ENCODE measurements at regions not wholly inside any gene's neighbourhood (a gene's known extent, or its start where the extent isn't known, plus 50 kb on each side); places are given as distances from the start of the nearest gene placed in this dataset.

- TF ChIP-seq REST (IDR thresholded peaks at IDR 0.05) (no peak), ATF3 (IDR thresholded peaks at IDR 0.05) (no peak), RAD21 (IDR thresholded peaks at IDR 0.05) (no peak), MAX (IDR thresholded peaks at IDR 0.05) (no peak), ZBTB33 (IDR thresholded peaks at IDR 0.05) (no peak), HNF4G (IDR thresholded peaks at IDR 0.05) (no peak), FOXA2 (IDR thresholded peaks at IDR 0.05) (no peak), YY1 (IDR thresholded peaks at IDR 0.05) (no peak), TAF1 (conservative IDR thresholded peaks at IDR 0.05) (no peak), GABPA (IDR thresholded peaks at IDR 0.05 in 1 of 2, conservative IDR thresholded peaks at IDR 0.05 in 1 of 2) (no peak)
- DNase-seq (ENCODE audit: low spot score), result no peak
- no peaks in the 10 kb centered on the region for H3K36me3 ChIP-seq (ENCODE audit: control insufficient read depth in 4 of 4, insufficient read depth in 3 of 4, low read depth in 1 of 4, low read length in 3 of 4)
- WGBS, result 77% methylated on average over 6 of the region's 6 CpGs
- H3K9ac ChIP-seq (ENCODE audit: low read depth in 1 of 2, low read length in 2 of 2), result no peak overlapping the region
- no peak overlapping the region for H3K27ac ChIP-seq (ENCODE audit: low read depth in 1 of 2, low read length in 2 of 2)
- no peak overlapping the region for H3K4me3 ChIP-seq (ENCODE audit: low read depth in 1 of 3, low read length in 3 of 3)
- H3K9me3 ChIP-seq (ENCODE audit: control insufficient read depth in 4 of 4, low read length in 3 of 4), result no peaks in the 10 kb centered on the region
- H3K4me1 ChIP-seq (ENCODE audit: control insufficient read depth in 4 of 4, insufficient read depth in 4 of 4, low read length in 3 of 4), result no peaks in the 10 kb centered on the region
- no peaks in the 10 kb centered on the region for H3K27me3 ChIP-seq (ENCODE audit: control insufficient read depth in 4 of 4, insufficient read depth in 4 of 4, low read length in 3 of 4)
Observed at GRCh38 chr5:104538734-104539133, 976.1 kb upstream of the NUDT12 start.

- Histone ChIP-seq H3K9me3 (ENCODE audit: control insufficient read depth in 4 of 4, low read length in 3 of 4) (no peaks in the 10 kb centered on the region), H3K4me1 (ENCODE audit: control insufficient read depth in 4 of 4, insufficient read depth in 4 of 4, low read length in 3 of 4) (no peaks in the 10 kb centered on the region), H3K36me3 (ENCODE audit: control insufficient read depth in 4 of 4, insufficient read depth in 3 of 4, low read depth in 1 of 4, low read length in 3 of 4) (no peaks in the 10 kb centered on the region), H3K4me3 (ENCODE audit: low read depth in 1 of 3, low read length in 3 of 3) (no peak overlapping the region), H3K27me3 (ENCODE audit: control insufficient read depth in 4 of 4, insufficient read depth in 4 of 4, low read length in 3 of 4) (no peaks in the 10 kb centered on the region), H3K9ac (ENCODE audit: low read depth in 1 of 2, low read length in 2 of 2) (no peak overlapping the region), H3K27ac (ENCODE audit: low read depth in 1 of 2, low read length in 2 of 2) (no peak overlapping the region)
- DNase-seq (ENCODE audit: low spot score), result no peak
- TF ChIP-seq REST (IDR thresholded peaks at IDR 0.05) (no peak), MAX (IDR thresholded peaks at IDR 0.05) (no peak), ATF3 (IDR thresholded peaks at IDR 0.05) (no peak), ZBTB33 (IDR thresholded peaks at IDR 0.05) (no peak), FOXA2 (IDR thresholded peaks at IDR 0.05) (no peak), GABPA (IDR thresholded peaks at IDR 0.05 in 1 of 2, conservative IDR thresholded peaks at IDR 0.05 in 1 of 2) (no peak), TAF1 (conservative IDR thresholded peaks at IDR 0.05) (no peak), NR2F2 (IDR thresholded peaks at IDR 0.05) (no peak), FOXA1 (IDR thresholded peaks at IDR 0.05) (no peak), HNF4A (conservative IDR thresholded peaks at IDR 0.05) (no peak), RAD21 (IDR thresholded peaks at IDR 0.05) (no peak), EGR1 (IDR thresholded peaks at IDR 0.05; ENCODE audit: low read depth in 2 of 2) (no peak), HNF4G (IDR thresholded peaks at IDR 0.05) (no peak), JUND (IDR thresholded peaks at IDR 0.05) (no peak), SP1 (IDR thresholded peaks at IDR 0.05) (no peak), YY1 (IDR thresholded peaks at IDR 0.05) (no peak), RXRA (IDR thresholded peaks at IDR 0.05) (no peak)
Observed at GRCh38 chr5:104533498-104533897, 970.9 kb upstream of the NUDT12 start.

Measured in liver (tissue), 7 donors.